Activated CD4-positive, alpha-beta T cell treated with anti-CD3 and anti-CD28 coated beads for 4 hours (primary cell): ENCODE measurements at regions not wholly inside any gene's neighbourhood (a gene's known extent, or its start where the extent isn't known, plus 50 kb on each side); places are given as distances from the start of the nearest gene placed in this dataset.
A peak's percentile ranks its signal among the peaks of the same experiment; 100 is the strongest.

ENCODE experiments used
- DNase-seq, 2 donors: peaks; one replicate each; pipeline ENCODE4 v3.0.0-alpha.2; 2020

GRCh38 chr7:41910940-41911600, 208.2 kb upstream of the INHBA start:
- no peak for DNase-seq

GRCh38 chr7:41907444-41907843, 204.6 kb upstream of the INHBA start:
- no peak for DNase-seq

- no peak for DNase-seq
These were observed 197.6 kb upstream of the INHBA start for GRCh38 chr7:41900532-41900931.

- no peak for DNase-seq
These were observed 197.0 kb upstream of the INHBA start for GRCh38 chr7:41899823-41900433.

- no peak for DNase-seq
These were observed 190.8 kb upstream of the INHBA start for GRCh38 chr7:41893656-41894055.

GRCh38 chr7:41892356-41893100, 189.6 kb upstream of the INHBA start:
- DNase-seq, result no peak

GRCh38 chr7:41891950-41892349, 189.1 kb upstream of the INHBA start:
- no peak for DNase-seq

GRCh38 chr7:41890631-41891274, 187.9 kb upstream of the INHBA start:
- DNase-seq, result no peak

- DNase-seq, result no peak
These were observed 186.6 kb upstream of the INHBA start for GRCh38 chr7:41889472-41889871.

- DNase-seq, result no peak
These were observed 186.2 kb upstream of the INHBA start for GRCh38 chr7:41889040-41889439.

- DNase-seq, result no peak
These were observed 184.5 kb upstream of the INHBA start for GRCh38 chr7:41887416-41887815.

DNA sequence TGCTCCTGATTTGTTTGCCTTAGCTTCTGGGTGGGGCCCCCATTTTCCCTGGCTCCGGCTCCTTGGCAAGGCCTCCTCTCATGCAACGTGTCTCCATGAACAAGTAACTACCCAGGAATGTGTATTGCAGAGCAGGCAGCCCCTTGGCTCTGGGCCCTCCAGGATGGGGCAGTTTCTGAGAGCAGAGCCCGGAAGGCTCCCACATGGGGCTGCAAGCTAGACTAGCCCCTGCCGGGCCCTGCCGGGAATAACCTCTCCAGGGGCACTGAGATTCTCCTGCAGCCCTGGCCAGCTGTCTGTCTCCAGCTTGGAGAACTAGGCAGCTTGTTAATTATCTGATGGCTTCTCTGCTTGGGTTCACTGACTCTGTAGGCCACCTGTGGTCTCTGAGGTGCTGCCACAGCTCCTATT, 184.0 kb upstream of the INHBA start:
- no peak for DNase-seq

DNA sequence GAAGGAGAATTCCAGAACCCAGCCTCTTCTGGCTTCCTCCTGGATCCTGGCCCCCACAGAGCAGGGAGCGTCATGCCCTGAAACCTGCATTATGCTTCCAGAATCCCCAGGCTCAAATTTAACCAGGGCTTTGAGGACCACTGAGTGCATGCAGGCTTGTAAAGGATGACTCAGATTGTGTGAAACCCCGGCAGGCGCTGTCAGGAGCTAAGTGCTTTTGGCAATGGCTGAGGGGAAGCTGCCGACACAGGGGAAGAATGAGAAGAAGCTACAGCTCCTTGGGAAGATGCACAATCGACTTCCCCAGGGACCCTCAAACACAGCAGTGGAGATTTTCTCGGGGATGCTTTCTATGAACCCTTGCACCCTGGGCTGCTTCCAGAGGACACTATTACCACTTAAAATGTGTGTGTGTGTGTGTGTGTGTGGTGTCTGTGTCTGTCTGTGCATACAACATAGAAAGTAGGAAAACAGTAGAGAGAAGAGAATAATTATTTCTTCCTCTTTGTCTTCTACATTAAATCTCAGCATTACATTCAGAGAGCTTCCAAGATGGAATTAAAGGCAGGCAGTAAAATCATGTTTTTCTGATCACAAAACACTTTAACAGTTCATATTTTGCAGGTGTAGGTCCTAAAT, 183.5 kb upstream of the INHBA start:
- no peak for DNase-seq

DNA sequence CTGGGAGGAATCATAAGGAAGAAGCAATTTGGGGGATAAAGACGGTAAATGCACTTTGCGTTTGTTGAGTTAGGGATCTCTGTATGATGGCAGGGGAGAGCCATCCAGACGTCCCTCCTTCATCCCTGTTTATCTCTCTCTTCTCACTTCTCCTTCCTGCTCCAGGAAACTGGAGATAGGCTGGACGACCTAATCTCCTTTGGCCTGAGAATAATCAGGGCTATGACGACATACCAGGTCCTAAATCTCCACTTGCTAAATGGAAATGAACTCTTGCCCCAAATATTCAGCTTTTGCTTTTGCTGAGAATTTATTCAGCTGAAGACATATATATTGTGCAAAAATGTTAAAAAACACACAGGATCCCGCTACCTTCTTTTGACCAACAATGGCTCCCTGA, 182.9 kb upstream of the INHBA start:
- DNase-seq, result no peak

DNA sequence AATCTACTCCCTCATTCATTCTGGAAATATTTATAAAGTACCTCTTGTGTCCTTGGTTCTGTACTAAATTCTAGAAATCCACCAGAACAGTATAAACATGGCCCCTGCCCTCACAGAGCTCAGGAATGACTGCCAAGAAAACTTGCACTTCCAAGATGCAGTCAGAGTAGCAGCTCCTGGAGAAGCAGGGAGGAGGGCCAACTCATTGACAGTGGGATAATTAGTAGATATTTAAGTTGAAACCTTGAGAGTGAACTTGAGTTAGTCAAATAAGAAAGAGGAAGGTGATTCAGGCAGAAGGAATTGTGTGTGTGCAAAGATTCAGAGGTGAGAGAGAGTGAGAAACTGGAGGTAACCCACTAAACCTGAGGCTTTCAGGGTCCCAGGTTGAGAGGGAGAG, 182.2 kb upstream of the INHBA start:
- no peak for DNase-seq

DNA sequence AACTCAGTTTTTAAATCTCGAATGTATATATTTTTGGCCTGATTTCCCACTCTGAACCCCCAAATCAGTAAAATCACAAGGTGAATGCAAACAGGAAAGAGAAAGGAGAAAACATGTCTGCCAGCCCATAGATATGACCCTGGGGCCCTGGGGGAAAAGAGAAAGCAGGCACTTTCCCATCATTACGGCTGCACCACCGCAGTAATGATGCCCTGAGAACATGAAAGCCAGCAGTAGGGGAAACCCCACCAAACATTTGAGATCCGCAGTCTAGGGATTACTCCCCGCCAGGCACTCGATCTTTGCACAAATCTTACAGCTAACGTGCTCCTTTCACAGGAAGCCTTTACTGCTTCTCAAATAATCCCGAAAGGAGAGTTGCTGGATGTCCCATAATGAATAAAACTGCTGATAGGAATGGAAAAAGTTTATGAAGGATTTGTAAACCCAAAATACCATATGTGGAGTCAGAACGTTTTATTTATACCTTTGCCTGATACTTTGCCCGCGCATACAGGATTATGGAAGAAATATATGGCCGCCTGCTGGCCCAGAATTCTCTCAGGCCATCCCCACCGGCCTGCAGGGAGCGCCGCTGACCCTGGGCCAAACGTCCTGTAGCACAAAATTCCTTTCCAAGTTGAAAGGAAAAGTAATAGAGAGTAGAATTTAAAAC, 180.0 kb upstream of the INHBA start:
- no peak for DNase-seq

DNA sequence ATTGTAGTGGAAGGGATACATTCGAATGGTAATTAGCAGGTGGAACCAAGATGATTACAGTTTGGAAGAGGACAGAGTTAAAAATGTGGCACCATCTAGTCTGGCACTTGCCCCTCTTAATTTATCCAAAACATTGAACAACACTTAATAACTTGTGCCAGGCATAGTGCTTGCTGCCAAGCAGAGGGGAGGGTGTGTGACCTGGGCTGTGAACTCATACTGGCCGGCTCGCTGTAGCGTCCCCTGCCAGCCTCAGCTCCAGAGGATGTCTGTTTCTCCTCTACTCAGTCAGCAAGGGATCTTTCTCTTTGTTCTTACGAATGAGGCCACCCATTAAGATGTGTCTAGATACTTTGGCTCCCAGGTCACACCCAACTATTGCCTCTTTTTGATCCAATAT, 179.4 kb upstream of the INHBA start:
- no peak for DNase-seq

DNA sequence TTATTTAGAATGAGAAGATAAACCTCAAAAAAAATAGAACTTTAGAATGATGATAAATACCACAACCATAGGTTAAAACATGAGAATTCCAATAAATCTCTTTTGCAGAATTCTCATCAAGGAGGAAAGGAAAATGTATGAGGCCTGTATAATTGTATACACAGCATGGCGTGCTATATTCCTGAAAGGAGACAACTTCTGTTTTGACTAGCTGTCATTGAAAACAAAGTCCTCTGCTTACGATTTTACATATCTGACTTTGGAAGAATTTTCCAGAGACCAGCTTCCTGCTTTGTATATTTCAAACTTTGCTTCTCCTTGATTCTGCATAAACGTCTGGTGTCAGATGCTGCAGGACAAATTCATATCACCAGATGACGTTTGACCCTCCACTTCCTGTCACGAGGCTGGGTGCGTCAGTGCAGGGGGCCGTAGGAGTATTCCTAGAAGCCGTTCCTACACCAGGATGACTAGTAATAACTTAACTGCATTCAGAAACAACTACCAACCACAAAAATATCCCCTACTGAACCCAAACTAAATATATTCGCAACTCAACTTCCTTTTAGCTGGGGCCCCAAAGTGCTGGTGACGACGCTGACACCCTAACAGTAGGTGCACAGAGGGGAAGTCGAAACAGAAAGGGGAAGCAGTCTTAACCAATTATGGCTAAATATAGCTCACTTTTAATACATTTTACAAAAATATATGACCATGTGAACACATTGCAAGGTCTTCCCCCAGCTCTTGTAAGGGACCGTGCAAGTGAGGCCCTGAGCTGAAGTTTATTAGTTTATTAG, 178.6 kb upstream of the INHBA start:
- peak; percentile 56 to 62 for DNase-seq

DNA sequence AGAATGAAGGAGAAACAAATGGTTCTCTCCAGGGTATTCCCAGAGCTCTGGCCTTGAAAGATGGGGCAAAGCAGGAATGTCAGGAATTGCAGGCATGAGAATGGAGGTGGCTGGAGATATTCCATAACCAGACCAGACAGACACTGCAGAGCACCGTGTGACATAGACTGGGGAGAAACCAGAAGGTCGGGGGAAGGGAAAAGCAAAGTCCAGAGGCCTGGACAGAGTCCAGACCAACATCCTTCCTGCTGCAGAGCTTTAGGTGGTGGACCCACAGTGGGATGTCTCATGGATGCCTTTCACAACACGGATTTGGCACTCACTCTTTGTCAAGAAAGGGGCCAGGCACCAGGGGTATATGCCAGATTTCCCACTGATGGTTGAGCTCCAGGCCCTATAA, 177.2 kb upstream of the INHBA start:
- no peak for DNase-seq

DNA sequence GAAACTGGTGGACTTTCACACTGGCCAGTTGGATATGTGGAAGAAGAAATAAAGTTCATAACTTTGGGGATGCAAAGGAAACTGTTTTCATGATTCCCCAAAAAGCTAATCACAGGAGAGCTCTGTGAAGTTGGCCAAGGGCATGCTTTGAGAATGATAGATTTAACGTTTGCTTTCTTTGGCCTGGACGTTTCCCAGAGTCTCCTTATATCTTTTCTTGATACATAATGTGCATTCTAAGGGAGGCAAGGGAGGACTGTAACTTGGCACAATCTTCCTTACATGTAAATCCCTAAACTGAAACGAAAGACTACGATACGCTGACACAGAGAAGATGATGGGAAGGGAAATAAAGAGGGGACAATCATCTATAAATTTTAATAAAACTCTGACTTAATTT, 176.5 kb upstream of the INHBA start:
- no peak for DNase-seq
